Posterior vena cava (tissue), 2 donors: ENCODE measurements at regions not wholly inside any gene's neighbourhood (a gene's known extent, or its start where the extent isn't known, plus 50 kb on each side); places are given as distances from the start of the nearest gene placed in this dataset.
"Not testable (repeated sequence)": the region's sequence is repeated elsewhere in the genome, so short reads cannot be mapped to it uniquely, and the experiment has no call there.

ENCODE experiments used
- DNase-seq: peaks from one replicate; pipeline ENCODE4 v3.0.0-alpha.2; 2020; ENCODE audit warnings: low spot score
- intact Hi-C, 2 donors: fragments of 100-400 bp; cut with DNase I; formaldehyde crosslinking; loops; one replicate each; pipeline versions ENCODE4 v1.14.1 to v1.14.2; 2022 to 2023
- donor health status: DM: yes; HTN: yes; CAD: no.
- donor health status: DM: yes; HTN: yes; CAD: no.

DNA sequence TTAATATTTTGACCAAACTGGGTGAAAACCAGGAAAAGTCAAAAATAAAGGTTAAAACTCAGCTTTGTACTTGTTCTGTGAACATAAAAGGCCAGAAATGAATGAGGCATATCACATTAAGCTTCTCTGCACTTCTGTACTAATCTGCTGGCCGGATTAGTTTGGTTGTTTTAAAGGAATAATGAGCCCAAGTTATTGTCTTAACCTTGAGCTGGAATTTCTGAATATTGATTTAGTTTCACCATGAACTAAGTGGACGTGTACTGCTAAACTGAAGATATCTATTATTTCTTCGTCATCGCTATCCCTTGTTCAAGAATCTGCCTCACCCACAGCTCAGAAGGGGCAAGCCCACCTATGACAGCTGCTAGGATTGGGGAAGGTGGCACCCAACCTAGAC lies 101.1 kb upstream of the FRMD4A start:
- intact Hi-C loops, result no loop called here
- no peak for DNase-seq

DNA sequence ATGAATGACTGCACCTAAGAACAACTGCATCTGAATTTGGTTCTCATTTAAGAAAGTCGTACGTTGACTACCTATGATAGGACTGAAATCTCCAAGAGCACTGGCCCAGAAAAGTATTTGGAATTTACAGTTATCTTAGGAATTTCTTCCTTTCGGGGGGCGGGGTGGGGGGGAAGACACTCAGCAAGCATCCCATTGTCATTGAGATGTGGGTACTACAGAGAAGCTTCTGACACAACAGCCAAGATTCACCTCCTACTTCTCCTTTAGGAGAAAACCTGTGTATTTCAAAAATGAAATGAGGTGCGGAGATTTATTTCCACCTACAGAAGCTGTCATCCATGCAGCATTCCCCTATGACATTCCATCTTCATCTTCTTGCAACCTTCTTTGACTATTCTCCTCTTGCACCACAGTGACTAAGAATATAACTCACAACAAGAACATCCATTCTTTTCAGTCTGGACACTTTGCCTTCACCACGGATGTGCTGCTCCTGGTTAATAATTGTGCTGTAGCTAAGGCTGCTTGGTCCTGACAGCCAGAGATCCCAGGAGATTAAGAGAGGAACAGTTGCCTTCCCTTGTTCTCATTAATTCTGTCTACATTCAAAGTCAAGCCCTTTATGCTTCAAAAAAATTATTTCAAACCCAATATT lies 98.4 kb upstream of the FRMD4A start:
- intact Hi-C loops, result no loop called here
- no peak for DNase-seq

DNA sequence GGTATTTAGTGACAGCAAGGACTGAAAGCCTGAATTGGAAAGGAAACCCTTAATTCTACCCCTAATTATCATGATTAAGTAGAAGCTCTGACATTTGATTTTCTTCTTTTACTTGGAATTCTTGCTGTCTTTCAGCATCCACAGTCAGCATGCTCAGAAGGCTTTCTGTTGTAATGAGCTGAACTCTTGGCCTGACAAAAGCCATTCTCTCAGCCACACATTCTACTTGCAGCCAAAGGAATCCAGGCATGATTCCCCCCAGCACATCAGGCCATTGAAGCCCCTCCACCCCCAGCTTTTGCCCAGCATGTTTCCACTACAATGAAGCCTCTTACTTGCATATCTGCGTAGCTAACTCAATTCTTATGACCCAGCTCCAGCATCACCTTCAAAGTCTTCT lies 94.3 kb upstream of the FRMD4A start:
- no peak for DNase-seq

DNA sequence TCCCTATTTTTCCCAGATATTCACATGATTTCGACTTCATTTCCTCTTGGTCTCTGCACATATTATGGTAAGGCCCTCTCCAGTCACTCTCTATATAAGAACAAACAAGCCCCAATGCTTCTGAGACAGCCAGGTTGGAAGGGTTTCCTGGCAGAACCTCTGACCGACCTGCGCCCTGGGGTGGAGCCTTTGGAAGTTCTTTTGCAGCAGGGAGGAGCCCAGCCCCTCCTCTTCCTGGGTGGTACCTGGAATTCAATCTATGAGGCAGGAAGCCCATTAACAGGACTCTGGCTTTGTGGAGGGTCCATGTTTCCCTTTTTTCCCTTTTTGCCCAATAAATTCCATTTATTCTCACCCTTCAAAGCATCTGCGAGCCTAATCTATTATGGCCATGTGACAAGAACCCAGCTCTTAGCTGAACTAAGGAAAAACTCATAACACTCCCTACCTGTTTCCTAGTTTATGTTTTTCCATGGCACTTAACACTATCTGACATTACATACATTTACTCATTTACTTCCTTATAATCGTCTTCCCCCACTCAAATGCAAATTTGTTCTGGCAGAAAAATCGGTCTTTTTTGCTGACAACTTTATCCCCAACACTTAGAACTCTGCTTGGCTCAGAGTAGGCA lies 92.5 kb upstream of the FRMD4A start:
- no peak for DNase-seq
- intact Hi-C loops, result no loop called here

More for the DNA sequence above, 94.3 kb upstream of the FRMD4A start:
- intact Hi-C loops, result no loop called here

DNA sequence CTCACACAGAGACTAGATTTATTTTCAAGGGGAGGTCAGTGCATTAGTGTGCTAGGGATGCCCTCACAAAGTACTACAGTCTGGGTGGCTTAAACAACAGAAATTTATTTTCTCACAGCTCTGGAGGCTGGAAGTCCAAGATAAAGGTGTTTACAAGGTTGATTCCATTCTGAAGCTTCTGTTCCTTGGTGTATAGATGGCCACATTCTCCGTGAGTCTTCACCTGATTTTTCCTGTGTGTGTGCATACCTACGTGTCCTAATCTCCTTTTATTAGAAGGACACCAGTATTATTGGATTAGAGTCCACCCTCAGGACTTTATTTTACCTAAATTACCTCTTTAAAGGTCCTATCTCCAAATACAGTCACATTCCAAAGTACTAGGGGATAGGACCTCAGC lies 91.7 kb upstream of the FRMD4A start:
- DNase-seq, result no peak
- intact Hi-C loops, result no loop called here

DNA sequence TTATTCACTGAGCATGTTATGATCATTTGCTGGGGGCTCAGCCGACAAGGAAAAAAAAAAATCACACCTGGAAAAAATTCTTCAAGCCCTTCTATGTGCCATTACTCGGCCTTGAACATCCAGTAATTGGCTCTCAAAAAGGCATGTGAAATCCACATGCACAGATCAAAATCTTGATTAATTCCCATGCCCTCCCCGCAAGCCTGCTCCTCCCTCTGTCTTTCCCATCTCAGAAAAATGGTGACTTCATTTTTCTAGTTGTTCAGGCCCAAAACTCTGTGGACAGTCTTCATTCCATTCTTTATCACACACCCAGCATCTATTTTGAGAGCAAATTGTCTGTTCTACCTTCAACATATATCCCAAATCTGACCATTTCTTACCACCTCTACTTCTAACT lies 91.2 kb upstream of the FRMD4A start:
- DNase-seq, result no peak
- intact Hi-C loops, result no loop called here

DNA sequence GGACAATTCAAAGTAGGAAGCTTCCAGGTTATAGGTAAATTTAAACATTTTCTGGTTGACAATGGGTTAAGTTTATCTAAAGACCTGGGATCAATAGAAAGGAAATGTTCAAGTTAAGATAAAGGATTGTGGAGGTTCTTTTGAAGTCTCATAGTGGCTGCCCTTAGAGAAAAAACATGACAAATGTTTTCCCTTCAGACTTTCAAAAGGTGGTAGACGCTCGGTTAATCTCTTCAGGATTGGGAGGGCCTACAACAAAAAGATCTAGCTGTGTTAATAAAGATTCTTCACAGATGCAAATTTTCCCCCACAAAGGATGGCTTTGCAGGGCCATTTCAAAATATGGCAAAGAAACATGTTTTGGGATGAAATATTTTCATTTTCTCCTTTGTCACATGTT lies 86.6 kb upstream of the FRMD4A start:
- intact Hi-C loops, result not testable (repeated sequence)

DNA sequence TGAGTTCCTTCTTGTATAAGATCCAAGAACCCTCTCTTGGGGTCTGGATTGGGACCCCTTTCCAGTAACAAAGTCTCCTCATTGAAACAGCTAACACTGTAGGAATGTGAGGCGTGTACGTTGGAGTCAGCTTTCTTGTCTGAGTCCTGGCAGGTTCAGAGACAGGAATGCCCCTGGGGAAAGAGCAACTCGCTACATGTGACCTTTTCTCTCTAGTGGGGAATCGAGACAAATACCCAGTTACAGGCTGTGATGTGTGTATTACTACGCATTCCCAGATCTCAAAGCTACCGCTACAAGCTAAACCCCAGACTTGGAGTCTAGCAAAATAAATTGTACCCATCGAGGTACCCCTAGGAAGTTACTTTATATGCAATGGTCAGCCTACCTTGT lies 85.6 kb upstream of the FRMD4A start:
- intact Hi-C loops, result no loop called here
- DNase-seq, result no peak

More for the DNA sequence above, 86.6 kb upstream of the FRMD4A start:
- DNase-seq, result not testable (repeated sequence)

DNA sequence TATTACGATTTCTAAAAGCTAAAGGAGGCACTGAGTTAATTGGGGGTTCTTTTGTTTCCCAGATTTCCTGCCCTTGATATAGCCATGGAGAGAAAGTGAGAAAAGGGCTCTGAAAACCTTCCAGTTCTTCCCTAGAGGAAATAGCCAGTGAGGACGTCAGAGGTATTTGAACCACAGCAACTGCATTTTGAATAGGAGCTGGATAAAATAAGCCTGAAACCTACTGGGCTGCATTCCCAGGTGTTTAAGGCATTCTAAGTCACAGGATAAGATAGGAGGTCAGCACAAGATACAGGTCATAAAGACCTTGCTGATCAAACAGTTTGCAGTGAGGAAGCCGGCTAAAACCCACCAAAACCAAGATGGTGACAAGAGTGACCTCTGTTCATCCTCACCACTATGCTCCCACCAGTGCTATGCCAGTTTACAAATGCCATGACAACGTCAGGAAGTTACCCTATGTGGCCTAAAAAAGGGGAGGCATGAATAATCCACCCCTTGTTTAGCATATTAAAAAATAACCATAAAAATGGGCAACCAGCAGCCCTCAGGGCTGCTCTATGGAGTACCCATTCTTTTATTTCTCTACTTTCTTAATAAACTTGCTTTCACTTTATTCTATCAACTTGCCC lies 85.1 kb upstream of the FRMD4A start:
- no peak for DNase-seq
- intact Hi-C loops, result no loop called here

DNA sequence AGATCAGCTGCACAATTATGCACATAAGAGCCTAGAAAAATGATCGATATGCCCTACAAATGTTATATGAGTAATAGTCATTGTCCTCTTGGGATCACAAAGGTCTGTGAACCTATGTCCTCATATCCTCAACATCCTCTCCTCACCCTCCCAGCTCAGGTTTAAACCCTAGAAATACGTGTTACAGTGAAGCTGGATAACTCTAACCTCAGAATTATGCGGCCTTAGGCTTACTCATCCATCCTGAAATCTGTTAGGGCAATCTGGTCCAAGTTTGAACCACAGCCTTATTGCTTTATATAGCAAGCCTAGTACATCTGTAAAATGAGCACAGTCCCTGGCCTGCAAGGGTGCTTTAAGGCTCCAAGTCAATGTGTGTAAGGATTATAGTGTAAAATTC lies 84.2 kb upstream of the FRMD4A start:
- intact Hi-C loops, result no loop called here
- DNase-seq, result no peak

DNA sequence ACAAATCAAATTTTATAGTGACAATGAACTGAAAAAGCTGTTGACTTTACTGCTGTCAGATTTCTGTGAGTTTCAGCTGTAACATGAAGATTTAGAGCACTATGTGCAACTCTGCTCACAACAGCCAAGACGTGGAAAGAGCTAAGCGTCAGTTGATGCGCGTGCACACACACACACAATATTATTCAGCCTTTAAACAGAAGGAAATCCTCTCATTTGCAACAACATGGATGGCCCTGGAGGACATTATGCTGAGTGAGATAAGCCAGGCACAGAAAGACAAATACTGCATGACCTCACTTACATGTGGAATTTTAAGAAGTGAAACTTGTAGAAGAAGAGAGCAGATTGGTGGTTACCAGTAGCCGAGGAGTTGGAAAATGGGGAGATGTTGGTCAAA lies 82.8 kb upstream of the FRMD4A start:
- DNase-seq, result no peak
- intact Hi-C loops, result no loop called here

DNA sequence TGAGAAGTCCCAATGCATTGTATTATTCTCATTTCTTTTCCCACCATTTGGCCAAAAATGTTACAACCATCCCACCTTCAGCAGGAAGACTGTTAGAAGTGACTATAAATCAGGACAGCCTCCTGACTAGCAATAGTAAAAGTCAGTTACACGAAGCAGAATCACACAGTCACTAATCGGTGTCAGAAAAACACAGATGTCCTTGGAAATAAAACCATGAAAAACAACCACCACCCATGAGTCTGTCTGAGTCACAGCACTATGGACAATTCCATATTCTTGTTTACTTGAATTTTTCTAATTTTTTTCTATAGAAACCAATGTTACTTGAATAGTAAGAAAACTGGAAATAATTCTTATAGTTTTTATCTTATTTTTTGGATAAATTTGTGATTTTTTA lies 81.9 kb upstream of the FRMD4A start:
- intact Hi-C loops, result no loop called here
- no peak for DNase-seq

DNA sequence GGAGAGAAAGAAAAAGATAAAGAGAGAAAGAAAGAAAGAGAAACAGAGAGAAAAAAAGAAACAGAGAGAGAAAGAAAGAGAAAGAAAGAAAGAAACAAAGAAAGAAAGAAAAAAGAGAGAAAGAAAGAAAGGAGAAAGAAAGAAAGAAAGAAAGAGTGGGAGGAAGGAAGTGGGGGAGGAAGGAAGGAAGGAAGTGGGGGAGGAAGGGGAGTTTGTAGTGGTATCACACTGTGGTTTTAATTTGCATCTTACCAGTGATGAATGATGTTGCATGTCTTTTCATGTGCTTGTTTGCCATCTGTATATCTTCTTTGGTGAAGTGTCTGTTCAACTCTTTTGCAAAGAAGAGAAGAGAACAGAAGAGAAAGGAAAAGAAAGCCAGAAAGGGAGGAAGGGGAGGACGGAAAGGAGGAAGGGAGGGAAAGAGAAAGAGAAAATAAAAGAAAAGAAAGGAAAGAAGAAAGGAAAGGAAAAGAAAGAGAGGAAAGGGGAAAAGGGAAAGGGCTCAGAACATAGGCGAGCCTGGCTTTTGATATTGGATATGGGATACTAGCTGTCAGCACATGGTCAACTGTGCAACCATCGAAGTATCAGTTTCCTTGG lies 79.2 kb upstream of the FRMD4A start:
- DNase-seq, result no peak
- intact Hi-C loops, result loop anchor here in 1 of 2 donors (1.0 kb wide), 1 partner anchor 58 kb away; no protein-coding TSS in a partner anchor

DNA sequence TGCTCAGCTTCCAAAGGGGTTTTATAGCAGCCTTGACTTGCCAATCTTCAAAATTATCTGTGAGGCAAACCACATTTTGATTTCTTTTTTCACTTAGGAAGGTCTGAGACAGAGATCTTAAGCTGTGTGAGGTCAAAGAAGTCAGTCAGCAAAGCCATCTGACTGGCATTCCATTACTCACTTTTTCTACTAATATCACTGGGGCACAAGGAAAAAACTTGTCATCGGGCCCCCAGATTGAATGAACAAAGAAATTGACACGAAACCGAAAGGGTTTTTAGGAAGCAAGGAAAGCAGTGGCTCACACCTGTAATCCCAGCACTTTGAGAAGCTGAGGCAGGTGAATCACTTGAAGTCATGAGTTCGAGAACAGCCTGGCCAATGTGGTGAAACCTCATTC lies 78.5 kb upstream of the FRMD4A start:
- DNase-seq, result no peak
- intact Hi-C loops, result loop anchor here in 1 of 2 donors (1.0 kb wide), 1 partner anchor 59 kb away; no protein-coding TSS in a partner anchor

DNA sequence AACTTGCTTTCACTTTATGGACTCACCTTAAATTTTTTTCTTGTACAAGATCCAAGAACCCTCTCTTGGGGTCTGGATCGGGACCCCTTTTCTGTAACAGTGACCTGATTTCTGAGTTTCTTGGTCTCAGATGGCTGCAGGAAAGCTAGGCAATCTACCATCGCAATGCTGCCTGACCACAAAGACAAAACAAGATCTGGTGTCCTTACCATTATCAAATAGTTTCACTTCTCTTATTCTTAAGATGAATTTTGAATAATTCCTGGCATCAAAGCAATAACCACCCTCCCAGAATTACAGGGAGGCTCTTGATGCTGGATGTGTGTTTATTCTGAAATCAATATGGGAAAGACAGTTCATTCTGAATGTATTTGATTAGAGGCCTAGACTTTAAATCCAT lies 77.4 kb upstream of the FRMD4A start:
- DNase-seq, result no peak
- intact Hi-C loops, result no loop called here

DNA sequence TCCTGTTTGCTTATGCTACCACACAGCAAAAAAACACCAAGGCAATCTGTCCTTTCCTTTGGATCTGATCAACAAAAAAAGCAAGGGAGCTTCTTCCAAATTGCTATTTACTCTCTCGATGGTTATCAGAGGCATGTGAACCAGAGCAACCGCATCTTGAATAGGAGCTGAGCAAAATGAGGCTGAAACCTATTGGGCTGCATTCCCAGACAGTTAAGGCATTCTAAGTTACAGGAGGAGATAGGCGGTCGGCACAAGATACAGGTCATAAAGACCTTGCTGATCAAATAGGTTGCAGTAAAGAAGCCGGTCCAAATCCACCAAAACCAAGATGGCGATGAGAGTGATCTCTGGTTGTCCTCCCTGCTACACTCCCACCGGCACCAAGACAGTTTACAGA lies 76.8 kb upstream of the FRMD4A start:
- DNase-seq, result no peak
- intact Hi-C loops, result no loop called here

DNA sequence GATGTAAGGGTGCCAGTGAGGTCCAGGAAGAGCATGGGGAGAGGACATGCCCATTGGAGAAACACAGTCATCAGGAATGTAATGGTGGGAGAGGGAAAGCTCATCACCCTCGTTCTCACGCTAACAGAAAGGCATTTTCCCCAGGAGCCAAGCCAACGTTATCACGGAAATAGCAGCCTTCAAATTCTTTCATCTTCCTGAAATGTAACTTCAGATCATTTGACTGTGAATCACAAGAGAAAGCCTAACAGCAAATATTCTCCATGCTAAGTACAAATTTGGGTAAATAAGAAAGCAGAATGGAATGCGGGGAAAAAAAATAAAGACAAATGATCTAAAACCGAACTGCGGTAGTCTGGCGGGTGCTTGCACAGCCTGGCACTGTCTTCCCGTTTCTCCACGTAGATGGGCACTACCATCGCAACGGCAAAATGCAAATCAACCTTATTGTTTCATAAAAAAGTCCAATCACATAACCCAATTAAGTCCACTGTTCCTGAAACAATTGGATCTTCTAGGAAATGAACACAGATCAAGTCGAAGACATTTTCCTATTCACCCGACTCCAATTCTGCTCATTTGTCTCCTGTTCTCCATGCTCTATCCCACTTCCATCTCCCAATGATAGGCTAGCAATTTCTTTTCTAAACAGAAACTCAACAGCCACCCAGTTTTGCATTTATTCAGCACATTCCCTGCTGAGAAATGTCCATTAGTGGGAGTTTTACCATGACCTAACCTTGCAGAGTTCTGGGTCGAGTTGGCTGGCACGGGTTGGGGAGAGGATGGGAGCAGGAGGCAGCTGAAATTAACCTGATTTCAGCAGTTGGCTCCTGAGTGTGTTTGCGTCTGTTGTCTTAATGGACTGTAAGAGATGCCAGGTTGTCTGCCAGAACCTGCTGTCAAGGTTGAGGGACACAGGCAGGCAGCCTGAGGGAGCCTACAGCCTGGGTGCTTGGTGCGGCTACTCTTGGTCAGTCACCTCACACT lies 74.6 kb upstream of the FRMD4A start:
- intact Hi-C loops, result no loop called here
- no peak for DNase-seq

DNA sequence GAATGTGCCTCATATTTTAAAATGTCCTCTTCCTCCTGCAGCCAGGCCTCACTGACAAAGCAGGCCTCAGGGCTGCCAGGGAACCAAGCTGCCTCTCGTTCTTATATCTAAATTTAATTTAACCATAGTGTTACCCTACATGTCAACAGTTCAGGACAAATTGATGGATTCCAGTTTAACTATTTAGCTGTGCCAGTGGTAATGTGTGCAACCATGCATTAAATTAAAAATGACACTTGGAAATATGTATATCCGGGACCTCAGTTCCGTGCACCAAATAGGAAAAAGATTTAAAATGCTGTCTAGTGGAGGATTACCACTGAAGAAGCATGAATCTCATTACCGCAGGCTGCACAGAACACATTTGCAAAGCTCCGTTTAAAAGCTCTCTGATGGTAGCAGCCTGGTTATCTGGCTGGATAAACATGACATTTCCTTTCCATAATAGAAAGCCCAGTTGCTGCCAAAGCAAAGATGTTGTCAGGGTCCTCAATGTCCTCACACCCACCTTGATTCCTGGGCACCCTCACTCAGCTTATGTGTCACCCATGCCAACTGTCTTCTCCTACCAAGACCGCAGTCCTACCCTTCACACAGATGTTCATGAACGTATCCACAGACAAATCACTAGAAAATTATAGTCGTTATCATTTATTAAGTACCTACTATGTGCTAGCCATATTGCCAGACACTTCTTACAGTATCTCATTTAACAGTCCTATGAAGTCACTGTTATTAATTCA lies 73.3 kb upstream of the FRMD4A start:
- no peak for DNase-seq
- intact Hi-C loops, result no loop called here

DNA sequence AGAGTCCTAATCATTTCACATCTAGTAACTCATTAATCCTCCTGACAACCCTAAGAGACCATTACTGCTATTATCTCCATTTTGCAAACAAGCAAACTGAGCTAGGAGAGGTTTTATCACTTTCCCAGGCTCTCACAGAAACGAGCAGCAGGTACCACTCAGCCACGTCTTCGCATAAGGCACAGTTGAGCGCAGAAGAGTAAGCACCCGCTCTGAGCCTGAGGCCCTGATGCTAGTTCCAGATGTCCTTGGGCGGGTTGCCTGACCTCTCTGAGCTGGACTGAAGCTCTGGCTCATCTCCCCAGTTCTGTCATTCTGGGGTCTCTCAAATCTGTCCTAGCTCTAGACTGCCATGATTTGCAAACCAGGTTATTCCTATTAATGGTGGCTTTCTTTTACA lies 72.6 kb upstream of the FRMD4A start:
- DNase-seq, result no peak
- intact Hi-C loops, result no loop called here
